SW 1271 (cell line): ENCODE measurements at regions not wholly inside any gene's neighbourhood (a gene's known extent, or its start where the extent isn't known, plus 50 kb on each side); places are given as distances from the start of the nearest gene placed in this dataset.
"Not testable (repeated sequence)": the region's sequence is repeated elsewhere in the genome, so short reads cannot be mapped to it uniquely, and the experiment has no call there.

Experiments
- DNase-seq, 2 experiments: peaks; one replicate each; lab custom pipeline; 2025; lab: John Stamatoyannopoulos, UW

DNA sequence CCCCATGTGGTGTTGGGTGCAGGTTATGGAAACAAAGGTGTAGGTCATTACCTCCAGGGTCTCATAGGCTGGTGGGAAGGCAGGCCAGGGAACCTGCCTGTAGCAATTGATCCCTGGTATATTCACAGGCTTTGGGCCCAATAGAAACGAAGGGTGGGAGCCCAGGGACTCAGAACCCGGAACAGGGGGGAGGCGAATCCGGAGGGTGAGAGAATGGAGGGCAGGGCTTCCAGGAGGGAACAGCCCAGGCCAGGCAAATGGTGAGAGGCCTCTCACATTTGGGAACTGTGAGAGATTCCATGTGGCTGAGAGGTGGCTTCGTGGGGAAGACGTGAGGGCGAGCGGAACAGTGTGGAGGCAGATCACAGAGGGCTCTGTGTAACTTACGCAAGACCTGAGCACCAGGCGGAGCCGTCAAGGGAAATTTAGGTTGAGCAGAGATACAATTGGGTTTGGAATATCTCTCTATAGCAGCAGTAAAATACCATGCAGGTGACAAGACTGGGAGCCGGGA, 267.1 kb downstream of the ERMARD start:
- no peak for DNase-seq

GRCh38 chr6:170017603-170018320, 266.3 kb downstream of the ERMARD start:
- DNase-seq = no peak

DNA sequence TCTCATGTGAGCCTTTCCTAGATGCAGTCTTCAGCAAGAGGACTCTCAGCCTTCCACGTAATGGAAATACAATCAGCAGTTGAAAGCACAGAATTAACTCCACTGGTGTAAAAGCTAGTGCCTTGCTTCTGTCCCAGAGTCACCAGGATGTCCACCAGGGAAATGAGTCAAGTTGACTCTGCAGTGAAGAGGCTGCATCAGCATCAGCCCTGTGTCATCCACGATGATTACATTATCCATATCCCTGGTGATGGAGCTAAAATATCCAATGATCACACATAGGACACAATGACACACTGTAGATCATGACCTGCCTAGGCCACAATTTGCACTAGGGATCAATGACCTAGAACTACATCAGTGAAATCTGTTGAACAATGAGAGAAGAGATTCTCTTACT, 262.4 kb downstream of the ERMARD start:
- no peak for DNase-seq

GRCh38 chr6:170012037-170012330, 260.6 kb downstream of the ERMARD start:
- no peak for DNase-seq

GRCh38 chr6:170011204-170012036, 260.0 kb downstream of the ERMARD start:
- DNase-seq = no peak

DNA sequence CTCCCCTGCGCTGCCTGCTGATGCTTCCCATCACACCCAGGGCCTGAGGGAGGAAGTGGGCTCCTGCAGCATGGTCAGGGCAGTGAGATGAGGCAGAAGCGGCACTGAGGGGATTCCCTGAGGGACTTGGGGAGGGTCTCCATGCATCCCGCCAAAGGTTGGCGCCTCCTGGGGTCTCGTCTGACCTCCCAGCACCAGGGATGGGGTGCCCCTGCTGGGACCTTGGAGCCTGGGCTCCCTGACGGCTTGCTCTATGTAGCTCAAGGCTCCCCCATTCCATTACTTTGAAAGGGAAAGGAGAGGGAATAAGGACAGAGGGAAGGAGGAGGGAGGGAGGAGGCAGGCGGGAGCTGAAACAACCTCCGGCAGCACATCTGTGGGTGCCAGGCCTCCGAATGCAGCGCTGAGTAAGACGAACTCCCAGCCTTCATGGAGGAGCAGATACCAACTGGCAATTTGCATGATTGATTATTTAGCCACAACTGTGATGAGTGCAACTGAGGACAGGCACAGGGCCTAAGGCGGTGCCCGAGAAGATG, 259.3 kb downstream of the ERMARD start:
- no peak for DNase-seq

DNA sequence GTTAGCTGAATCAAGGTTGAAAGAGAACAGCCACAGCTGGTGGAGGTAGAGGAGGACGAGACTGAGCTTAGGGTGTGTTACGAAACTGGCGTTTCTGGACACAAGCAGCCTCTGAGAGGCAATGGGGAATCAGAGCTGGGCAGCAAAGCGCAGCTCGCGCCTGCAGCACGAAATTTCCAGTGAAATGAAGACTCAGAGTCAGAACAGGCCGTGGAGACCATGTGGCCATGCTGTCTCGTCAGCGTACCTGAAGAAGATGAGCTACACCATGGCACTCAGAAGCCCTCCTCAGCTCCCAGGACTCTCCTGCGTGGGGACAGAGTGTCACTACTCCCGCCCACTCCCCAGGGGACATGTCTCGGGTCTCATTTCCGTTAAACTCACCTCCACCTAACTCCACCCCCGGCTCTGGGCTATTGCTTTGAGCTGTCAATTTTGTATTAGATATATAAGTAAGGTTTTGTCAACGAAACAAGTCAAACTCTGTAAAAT, 256.9 kb downstream of the ERMARD start:
- DNase-seq = no peak

DNA sequence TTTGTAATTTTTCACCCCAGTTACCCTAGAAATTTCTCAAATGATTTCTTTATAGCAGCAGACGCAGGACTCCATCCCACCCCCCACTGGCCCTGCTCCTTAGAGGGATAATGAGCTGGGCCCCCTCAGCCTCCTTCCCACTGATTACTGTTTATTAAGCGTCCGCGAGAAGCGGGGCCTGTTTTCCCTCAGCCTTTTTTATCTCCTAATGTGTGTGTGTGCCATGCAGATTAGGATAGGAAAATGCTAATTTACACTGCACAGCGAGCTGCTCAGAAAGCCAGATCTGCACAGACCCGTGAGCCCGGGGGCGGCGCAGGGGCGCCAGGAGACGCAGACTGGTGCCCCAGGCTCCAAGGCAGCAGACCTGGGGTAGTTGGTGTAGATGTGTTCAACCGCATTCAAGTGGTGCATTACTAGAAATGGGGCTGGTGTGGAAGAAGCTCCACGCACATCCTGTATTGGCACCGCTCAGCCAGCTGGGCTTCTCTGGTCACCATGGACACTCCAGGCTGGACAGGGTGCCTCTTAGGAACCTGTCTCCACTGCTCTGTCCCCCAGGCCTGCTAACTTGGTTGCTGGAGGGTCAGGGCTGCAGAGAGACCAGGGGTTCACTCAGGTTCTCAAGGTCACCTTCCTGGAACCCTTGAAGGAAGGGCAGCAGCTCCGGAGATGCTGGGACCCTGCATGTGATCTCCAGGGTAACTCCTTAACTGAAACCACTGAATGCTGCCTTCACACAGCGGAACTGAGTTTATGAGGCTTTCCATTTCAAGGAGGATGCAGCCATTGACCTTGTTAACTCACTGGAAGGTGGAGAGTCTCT, 256.3 kb downstream of the ERMARD start:
- no peak for DNase-seq

DNA sequence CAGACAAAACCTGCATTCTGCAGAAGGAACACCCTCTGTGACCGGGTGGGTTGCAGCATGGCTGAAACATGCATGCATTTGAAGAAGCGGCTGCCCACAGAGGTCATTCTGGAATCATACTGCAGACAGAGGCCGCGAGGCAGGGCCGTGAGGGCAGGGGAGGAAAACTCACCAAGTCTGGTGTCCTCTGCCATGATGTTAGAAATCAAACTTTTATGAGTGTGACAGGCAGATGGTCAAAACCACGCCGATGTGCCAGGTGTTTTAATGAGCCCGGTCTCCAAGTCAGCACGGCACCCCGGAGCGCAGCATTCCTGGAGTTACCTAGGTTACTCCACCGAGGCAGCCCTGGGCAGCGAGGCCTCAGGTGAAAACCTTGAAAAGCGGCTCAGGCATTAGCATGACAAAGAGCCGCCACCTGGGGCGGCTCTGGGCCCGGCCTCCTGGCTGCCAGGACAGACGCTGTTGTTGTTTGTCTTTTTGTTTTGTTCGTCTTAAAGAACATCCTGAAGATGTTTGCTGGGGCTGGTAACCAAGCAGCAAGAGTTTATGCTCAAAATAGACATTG, 255.6 kb downstream of the ERMARD start:
- no peak for DNase-seq

GRCh38 chr6:170006071-170006899, 254.9 kb downstream of the ERMARD start:
- no peak for DNase-seq

DNA sequence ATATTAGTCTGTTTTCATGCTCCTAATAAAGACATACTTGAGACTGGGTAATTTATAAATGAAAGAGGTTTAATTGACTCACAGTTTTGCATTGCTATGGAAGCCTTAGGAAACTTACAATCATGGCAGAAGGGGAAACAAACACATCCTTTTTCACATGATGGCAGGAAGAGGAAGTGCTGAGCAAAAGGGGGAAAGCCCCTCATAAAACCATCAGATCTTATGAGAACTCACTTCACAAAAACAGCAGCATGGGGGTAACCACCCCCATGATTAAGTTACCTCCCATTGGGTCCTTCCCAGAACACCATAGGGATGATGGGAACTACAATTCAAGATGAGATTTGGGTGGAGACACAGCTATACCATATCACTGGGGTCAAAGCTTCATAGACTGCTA, 254.2 kb downstream of the ERMARD start:
- DNase-seq = no peak

- DNase-seq = no peak
Measured at GRCh38 chr6:170004585-170005210, 253.3 kb downstream of the ERMARD start.

- no peak for DNase-seq
Measured at GRCh38 chr6:170003451-170004160, 252.2 kb downstream of the ERMARD start.

DNA sequence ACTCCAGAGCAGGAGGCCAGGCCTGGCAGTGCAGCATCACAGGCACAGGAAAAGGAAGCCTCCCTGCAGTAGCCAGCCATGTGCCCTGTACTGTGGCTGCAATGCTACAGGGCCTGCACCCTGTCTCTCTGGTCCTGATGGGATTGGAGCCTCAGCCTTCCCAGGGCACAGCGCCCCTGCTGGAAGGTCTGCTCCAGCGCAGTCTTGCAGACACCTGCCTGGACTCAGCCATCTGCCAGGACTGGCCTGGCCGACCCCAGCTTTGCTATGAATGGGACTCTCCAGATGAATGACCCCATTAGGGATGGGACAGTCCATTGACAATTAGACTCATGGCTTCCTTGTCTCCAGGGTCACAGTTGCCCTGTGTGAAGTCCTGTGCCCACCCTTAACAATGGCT, 251.6 kb downstream of the ERMARD start:
- DNase-seq = no peak

DNA sequence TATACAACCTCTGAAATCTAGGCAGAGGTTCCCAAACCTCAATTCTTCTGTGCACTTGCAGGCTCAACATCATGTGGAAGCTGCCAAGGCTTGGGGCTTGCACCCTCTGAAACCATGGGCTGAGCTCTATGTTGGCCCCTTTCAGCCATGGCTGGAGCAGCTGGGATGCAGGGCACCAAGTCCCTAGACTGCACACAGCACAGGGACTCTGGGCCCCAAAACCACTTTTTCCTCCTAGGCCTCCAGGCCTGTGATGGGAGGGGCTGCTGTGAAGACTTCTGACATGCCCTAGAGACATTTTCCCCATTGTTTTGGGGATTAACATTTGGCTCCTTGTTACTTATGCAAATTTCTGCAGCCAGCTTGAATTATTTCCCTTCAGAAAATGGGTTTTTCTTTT, 250.4 kb downstream of the ERMARD start:
- DNase-seq = not testable (repeated sequence)

DNA sequence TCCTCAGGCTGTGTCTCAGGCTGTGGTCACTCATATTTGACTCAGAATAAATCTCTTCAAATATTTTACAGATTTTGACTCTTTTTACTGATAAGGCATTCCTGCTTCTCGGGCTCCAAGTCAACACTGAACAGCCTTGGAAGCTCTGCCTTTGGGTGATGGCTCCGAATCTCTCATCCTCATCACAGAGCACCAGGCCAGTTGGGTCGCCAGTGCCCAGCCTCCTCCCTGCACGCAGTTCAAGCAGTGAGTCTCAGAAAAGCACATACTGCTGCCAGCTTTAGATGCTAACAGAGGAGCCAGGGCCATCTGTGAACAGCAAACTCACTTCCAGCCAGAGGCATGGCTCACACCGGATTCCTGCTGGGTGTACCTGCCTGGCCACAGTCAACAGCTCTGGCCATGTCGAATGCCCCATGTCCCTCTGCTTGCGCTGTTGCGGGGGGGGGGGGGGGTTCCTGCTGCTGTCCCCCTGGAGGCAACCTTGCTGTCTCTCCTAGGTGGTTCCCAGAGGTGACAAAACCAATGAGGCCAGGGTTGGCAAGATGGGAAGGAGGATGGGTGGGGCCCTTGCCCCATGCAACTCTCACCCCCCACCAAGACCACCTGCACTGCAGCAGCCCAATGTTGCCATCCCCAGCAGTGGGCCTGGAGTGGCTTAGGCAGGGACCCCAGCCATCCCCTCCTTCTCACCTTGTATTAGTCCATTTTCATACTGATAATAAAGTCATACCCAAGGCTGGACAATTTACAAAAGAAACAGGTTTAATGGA, 248.8 kb downstream of the ERMARD start:
- no peak for DNase-seq

DNA sequence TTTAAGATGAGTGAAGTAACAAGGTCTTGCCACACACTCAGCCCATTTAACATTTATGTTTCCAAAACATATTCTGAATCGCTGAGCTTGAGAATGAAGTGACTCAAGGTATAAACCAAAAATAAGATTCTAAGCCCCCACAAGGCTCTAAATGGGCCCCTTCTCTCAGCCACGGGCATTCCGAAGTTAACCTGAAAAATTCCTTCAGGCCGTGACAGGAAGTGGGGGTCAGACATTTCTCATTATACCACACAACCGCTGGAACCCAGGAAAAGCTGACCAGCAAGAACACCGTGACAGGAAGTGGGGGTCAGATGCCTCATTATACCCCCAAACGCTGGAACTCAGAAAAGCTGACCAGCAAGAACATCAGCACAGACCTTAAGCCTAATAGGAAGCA, 247.9 kb downstream of the ERMARD start:
- DNase-seq = no peak

DNA sequence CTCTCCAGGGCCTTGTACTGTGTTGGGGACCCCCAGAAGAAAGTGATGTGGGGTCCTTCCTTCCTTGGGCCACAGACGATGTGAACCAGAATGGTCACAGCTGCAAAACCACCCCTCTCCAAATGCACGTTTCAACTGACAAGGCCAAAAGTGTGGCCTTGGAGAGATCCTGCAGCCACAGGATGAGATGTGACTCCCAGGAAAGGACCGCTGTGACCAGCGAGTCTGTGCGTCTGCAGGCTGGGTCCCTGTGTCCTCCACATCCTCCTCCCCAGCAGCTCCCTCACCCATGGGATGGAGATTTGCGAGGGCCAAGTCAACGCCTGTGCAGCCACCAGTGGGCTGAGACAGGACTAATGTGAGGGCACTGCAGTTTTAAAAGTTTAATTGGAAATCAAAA, 247.0 kb downstream of the ERMARD start:
- DNase-seq = no peak

DNA sequence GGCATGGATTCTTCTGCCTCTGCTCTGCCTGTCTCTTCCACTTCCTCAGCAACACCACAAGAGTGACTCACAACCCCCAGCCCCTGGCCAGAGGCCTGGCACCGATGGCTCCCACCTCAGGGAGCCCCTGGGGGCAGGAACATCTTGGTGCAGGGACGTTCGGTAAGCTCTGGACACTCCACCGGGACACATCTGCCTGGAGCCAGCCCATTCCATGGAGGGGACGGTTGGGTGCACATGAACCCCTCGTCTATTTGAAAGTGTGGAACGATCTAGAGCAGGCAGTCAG, 246.5 kb downstream of the ERMARD start:
- no peak for DNase-seq
